CD4-positive, CD25-positive, alpha-beta regulatory T cell (primary cell): ENCODE measurements at regions not wholly inside any gene's neighbourhood (a gene's known extent, or its start where the extent isn't known, plus 50 kb on each side); places are given as distances from the start of the nearest gene placed in this dataset.

Source experiments
- ATAC-seq, 2 donors: fragments of 150-1000 bp; cut with Tn5 transposase; one replicate each; pipeline ENCODE4 v1.10.0; 2021; ENCODE audit warnings: low read depth in 2 of 2, moderate number of reproducible peaks in 2 of 2, moderate library complexity in 1 of 2
- DNase-seq, 3 donors: peaks; one replicate each; pipeline versions ENCODE4 v3.0.0 to v3.0.0-alpha.2; 2012 to 2022; ENCODE audit warnings: mixed read lengths in 1 of 3
- H3K27ac ChIP-seq: one replicate; pipeline ENCODE4 v1.7.0; 2013; ENCODE audit warnings: mild to moderate bottlenecking, low read length; ENCODE audit not compliant: insufficient read depth, poor library complexity, severe bottlenecking
- H3K27me3 ChIP-seq: one replicate; pipeline ENCODE4 v1.7.0; 2013; ENCODE audit warnings: low read length; ENCODE audit not compliant: control insufficient read depth, insufficient read depth
- H3K36me3 ChIP-seq: one replicate; pipeline ENCODE4 v1.7.0; 2013; ENCODE audit warnings: mild to moderate bottlenecking, low read length, moderate library complexity; ENCODE audit not compliant: control insufficient read depth, insufficient read depth
- H3K4me1 ChIP-seq: 2 replicates; pipeline ENCODE4 v1.7.0; 2013; ENCODE audit warnings: mild to moderate bottlenecking, low read length; ENCODE audit not compliant: insufficient read depth, control insufficient read depth, poor library complexity, severe bottlenecking
- H3K4me3 ChIP-seq: one replicate; pipeline ENCODE4 v1.7.0; 2013; ENCODE audit warnings: low read depth, mild to moderate bottlenecking, low read length, moderate library complexity
- H3K9me3 ChIP-seq, 2 experiments: 1 replicate in 1 of 2; 2 replicates in 1 of 2; pipeline ENCODE4 v1.7.0; 2013; ENCODE audit warnings: low read length in 2 of 2, mild to moderate bottlenecking in 1 of 2, moderate library complexity in 1 of 2; ENCODE audit not compliant: control insufficient read depth in 2 of 2
- H3K27ac Mint-ChIP-seq, 3 donors: one replicate each; pipeline ENCODE4 v1.8.0; 2020 to 2022; ENCODE audit warnings: mild to moderate bottlenecking in 3 of 3, mixed read lengths in 3 of 3, moderate library complexity in 2 of 3
- H3K27me3 Mint-ChIP-seq: one replicate; pipeline ENCODE4 v1.8.0; 2022; ENCODE audit warnings: mild to moderate bottlenecking, mixed read lengths
- H3K36me3 Mint-ChIP-seq: one replicate; pipeline ENCODE4 v1.8.0; 2020; ENCODE audit warnings: mixed read lengths
- H3K4me1 Mint-ChIP-seq, 4 donors: one replicate each; pipeline ENCODE4 v1.8.0; 2020 to 2022; ENCODE audit warnings: mixed read lengths in 4 of 4, mild to moderate bottlenecking in 1 of 4
- H3K4me3 Mint-ChIP-seq, 4 donors: one replicate each; pipeline ENCODE4 v1.8.0; 2020 to 2022; ENCODE audit warnings: mild to moderate bottlenecking in 4 of 4, mixed read lengths in 4 of 4, moderate library complexity in 3 of 4
- H3K9me3 Mint-ChIP-seq, 7 donors: one replicate each; pipeline ENCODE4 v1.8.0; 2020 to 2022; ENCODE audit warnings: mixed read lengths in 7 of 7, mild to moderate bottlenecking in 3 of 7, moderate library complexity in 2 of 7

DNA sequence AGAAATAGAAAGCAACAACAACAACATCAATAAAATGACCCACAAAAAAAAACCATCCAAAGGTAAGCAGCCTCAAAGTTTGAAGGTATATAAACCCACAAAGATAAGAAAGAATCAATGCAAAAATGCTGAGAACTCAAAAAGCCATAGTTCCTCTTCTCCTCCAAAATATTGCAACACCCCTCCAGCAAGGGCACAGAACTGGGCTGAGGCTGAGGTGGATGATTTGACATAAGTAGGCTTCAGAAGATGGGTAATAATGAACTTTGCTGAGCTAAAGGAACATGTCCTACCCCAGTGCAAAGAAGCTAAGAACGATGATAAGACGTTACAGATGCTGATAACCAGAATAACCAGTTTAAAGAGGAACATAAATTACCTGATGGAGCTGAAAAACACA lies 188.8 kb upstream of the BTBD3 start:
- Mint-ChIP-seq H3K36me3 (no peaks in the 10 kb centered on the region), H3K27me3 (no peaks in the 10 kb centered on the region), H3K4me3 (no peak overlapping the region), H3K27ac (no peak overlapping the region), H3K9me3 (peaks cover 5 to 32% (median 12%) of the 10 kb centered on the region in 7 donors), H3K4me1 (no peaks in the 10 kb centered on the region)
- no peak for DNase-seq
- no peak for ATAC-seq
- Histone ChIP-seq H3K9me3 (peaks cover 1 to 14% of the 10 kb centered on the region in 2 experiments), H3K36me3 (no peaks in the 10 kb centered on the region), H3K27ac (no peak overlapping the region), H3K4me1 (no peaks in the 10 kb centered on the region), H3K27me3 (no peaks in the 10 kb centered on the region), H3K4me3 (no peak overlapping the region)

DNA sequence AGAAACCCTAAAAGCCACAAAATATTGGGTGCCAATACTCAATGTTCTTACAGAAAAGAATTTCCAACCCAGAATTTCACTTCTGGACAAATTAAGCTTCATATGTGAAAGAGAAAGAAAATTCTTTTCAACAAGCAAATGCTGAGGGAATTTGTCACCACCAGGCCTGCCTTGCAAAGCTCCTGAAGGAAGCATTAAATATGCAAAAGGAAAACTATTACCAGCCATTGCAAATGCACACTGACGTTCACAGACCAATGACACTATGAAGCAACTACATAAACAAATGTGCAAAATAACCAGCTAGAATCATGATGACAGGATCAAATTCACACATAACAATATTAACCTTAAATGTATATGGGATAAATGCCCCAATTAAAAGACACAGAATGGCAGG lies 187.9 kb upstream of the BTBD3 start:
- Mint-ChIP-seq H3K4me1 (no peaks in the 10 kb centered on the region), H3K36me3 (no peaks in the 10 kb centered on the region), H3K27ac (no peak overlapping the region), H3K4me3 (no peak overlapping the region), H3K27me3 (no peaks in the 10 kb centered on the region), H3K9me3 (peaks cover 4 to 31% (median 12%) of the 10 kb centered on the region in 7 donors)
- no peak overlapping the region for H3K27ac ChIP-seq
- H3K4me1 ChIP-seq, result no peaks in the 10 kb centered on the region
- no peak for ATAC-seq
- peaks cover 1 to 13% of the 10 kb centered on the region in 2 experiments for H3K9me3 ChIP-seq
- H3K36me3 ChIP-seq, result no peaks in the 10 kb centered on the region
- DNase-seq, result no peak
- no peaks in the 10 kb centered on the region for H3K27me3 ChIP-seq
- no peak overlapping the region for H3K4me3 ChIP-seq

DNA sequence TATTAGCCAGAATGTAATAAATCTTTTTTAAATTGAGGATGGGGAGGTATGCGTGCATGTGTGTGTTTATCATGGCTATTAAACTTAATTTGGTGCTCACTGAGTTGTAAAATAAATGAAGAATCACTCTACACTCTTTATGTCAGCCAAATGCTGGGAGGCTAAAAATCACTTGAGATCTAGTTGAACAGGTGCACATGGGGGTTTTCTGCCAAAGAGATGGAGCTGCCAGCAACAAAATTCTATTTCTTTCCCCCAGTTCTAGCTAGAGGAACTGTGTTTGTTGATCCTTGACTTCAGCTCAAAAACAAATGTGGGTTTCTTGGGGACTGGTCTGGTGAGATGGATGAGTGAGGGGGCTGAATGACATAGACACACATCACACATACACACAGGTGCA lies 183.3 kb upstream of the BTBD3 start:
- H3K36me3 Mint-ChIP-seq, result no peaks in the 10 kb centered on the region
- peaks cover 0 to 32% (median 11%) of the 10 kb centered on the region in 7 donors for H3K9me3 Mint-ChIP-seq
- H3K4me3 ChIP-seq, result no peak overlapping the region
- H3K27me3 ChIP-seq, result no peaks in the 10 kb centered on the region
- H3K36me3 ChIP-seq, result no peaks in the 10 kb centered on the region
- no peaks in the 10 kb centered on the region for H3K4me1 ChIP-seq
- H3K27ac ChIP-seq, result no peak overlapping the region
- H3K27ac Mint-ChIP-seq, result no peak overlapping the region
- no peak for DNase-seq
- ATAC-seq, result no peak
- H3K4me3 Mint-ChIP-seq, result no peak overlapping the region
- no peaks in the 10 kb centered on the region for H3K9me3 ChIP-seq
- H3K4me1 Mint-ChIP-seq, result no peaks in the 10 kb centered on the region
- no peaks in the 10 kb centered on the region for H3K27me3 Mint-ChIP-seq

DNA sequence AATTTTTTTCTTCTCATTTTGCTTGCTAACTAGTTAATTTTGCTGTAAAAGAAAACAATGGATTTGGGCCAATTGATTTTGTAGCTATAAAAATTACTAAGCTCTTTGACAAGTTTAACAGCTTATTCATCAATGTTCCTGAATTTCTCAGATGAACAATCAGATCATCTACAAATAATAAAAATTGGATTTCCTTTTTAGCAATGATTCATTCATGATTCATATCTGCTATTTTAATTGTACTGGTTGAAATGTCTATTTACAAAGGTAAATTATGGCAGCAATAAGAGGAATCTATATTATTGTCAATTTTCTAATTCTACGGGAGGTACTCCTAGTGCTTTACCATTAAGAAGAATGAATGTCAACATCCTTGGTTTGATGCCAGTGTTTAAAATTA lies 178.8 kb upstream of the BTBD3 start:
- Mint-ChIP-seq H3K27ac (no peak overlapping the region), H3K4me3 (no peak overlapping the region), H3K9me3 (peaks cover 4 to 25% (median 7%) of the 10 kb centered on the region in 7 donors), H3K36me3 (no peaks in the 10 kb centered on the region), H3K4me1 (no peaks in the 10 kb centered on the region), H3K27me3 (no peaks in the 10 kb centered on the region)
- Histone ChIP-seq H3K4me3 (no peak overlapping the region), H3K36me3 (no peaks in the 10 kb centered on the region), H3K4me1 (no peaks in the 10 kb centered on the region), H3K27me3 (no peaks in the 10 kb centered on the region), H3K9me3 (peaks cover 0 to 3% of the 10 kb centered on the region in 2 experiments), H3K27ac (no peak overlapping the region)
- DNase-seq, result no peak
- no peak for ATAC-seq

DNA sequence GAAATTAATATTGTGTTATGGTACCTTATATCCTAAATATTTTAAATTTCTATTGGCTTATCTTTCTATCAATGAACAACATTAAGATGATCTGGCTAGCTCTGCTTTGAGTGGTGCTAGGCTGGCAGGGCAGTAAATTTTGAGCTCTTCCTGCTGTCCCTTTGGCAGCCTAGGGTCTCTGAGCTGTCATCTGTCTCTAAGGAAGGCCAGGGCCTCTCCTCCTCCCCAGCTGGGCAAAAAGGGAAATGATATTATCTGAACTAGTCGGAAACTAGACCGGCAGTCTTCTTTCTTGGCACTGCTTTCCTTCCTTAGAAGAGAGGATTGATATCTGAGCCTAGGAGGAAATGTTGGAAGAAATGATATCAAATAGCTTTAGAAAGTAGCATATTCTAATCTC lies 176.7 kb upstream of the BTBD3 start:
- H3K27me3 ChIP-seq, result no peaks in the 10 kb centered on the region
- DNase-seq, result no peak
- H3K9me3 Mint-ChIP-seq, result peaks cover 1 to 17% (median 5%) of the 10 kb centered on the region in 7 donors
- peaks cover 0 to 3% of the 10 kb centered on the region in 2 experiments for H3K9me3 ChIP-seq
- H3K27me3 Mint-ChIP-seq, result no peaks in the 10 kb centered on the region
- H3K4me1 ChIP-seq, result no peaks in the 10 kb centered on the region
- no peak overlapping the region for H3K4me3 ChIP-seq
- no peak overlapping the region for H3K27ac ChIP-seq
- H3K36me3 ChIP-seq, result no peaks in the 10 kb centered on the region
- no peak overlapping the region for H3K4me3 Mint-ChIP-seq
- no peaks in the 10 kb centered on the region for H3K36me3 Mint-ChIP-seq
- no peak for ATAC-seq
- H3K4me1 Mint-ChIP-seq, result no peaks in the 10 kb centered on the region
- no peak overlapping the region for H3K27ac Mint-ChIP-seq

DNA sequence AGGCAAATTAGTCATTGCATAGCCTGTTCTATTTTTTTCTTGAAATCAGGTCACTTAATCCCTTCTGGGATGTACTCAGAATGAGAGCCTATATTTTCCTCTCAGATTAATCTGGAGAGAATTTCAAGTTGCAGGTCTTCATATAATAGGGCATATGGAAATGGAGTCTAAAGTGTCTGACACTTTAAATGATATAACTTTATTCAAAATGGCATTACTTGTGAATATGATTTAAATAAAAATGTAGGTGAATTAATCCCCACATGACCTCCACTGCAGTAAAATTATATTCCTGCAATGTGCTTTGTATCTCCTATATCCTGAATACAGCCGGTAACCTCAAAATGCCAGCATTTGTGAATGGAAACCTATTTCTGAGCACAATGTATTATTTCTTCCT lies 172.5 kb upstream of the BTBD3 start:
- Mint-ChIP-seq H3K27ac (no peak overlapping the region), H3K4me3 (no peak overlapping the region)

DNA sequence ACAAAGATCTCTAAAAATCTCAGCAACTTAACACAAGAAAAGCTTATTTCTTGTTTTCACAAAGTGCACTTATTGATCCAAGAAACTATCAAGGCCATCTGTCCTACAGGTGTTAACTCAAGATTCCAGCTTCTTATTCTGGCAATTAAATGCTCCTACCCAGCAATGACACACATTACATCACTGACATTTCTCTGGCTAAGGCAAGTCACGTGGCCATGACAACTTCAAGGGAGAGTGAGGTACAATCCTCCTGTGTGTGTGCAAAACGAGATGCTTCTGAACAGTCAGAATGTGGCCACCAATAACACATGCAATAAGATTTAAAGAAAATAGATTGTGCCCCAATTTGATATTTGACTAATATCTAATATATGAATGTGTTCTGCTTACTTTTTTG lies 169.3 kb upstream of the BTBD3 start:
- no peak for ATAC-seq
- Mint-ChIP-seq H3K27ac (no peak overlapping the region), H3K4me1 (no peaks in the 10 kb centered on the region), H3K4me3 (no peak overlapping the region), H3K9me3 (peaks cover 0 to 15% (median 2%) of the 10 kb centered on the region in 7 donors), H3K27me3 (no peaks in the 10 kb centered on the region), H3K36me3 (no peaks in the 10 kb centered on the region)
- H3K4me3 ChIP-seq, result no peak overlapping the region
- H3K4me1 ChIP-seq, result no peaks in the 10 kb centered on the region
- H3K27me3 ChIP-seq, result no peaks in the 10 kb centered on the region
- no peak overlapping the region for H3K27ac ChIP-seq
- no peak for DNase-seq
- no peaks in the 10 kb centered on the region for H3K9me3 ChIP-seq
- H3K36me3 ChIP-seq, result no peaks in the 10 kb centered on the region

More for the DNA sequence above, 172.5 kb upstream of the BTBD3 start:
- Mint-ChIP-seq H3K9me3 (peaks cover 2 to 21% (median 3%) of the 10 kb centered on the region in 7 donors), H3K4me1 (no peaks in the 10 kb centered on the region), H3K36me3 (no peaks in the 10 kb centered on the region), H3K27me3 (no peaks in the 10 kb centered on the region)
- Histone ChIP-seq H3K4me3 (no peak overlapping the region), H3K4me1 (no peaks in the 10 kb centered on the region), H3K36me3 (no peaks in the 10 kb centered on the region), H3K9me3 (peaks cover 0 to 3% of the 10 kb centered on the region in 2 experiments), H3K27ac (no peak overlapping the region), H3K27me3 (no peaks in the 10 kb centered on the region)
- ATAC-seq (no peak), DNase-seq (no peak)

DNA sequence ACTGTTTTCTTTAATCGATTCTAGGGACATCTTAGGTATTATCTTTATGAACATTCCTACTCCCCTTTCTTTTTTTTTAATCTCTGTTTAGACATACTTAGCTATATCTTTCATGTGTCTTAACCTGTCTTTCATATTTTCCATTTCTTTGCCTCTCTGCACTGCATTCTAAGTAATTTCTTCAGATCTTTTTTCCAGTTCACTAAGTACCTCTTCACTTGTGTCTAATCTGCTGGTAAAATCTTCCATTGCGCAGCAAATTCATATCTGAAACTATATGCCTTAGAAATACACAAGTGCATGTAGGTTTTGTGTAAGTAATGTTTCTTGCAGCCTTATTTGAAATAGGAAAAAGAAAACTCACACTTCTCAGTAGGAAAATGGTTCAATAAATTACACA lies 165.4 kb upstream of the BTBD3 start:
- no peaks in the 10 kb centered on the region for H3K27me3 Mint-ChIP-seq
- no peaks in the 10 kb centered on the region for H3K4me1 ChIP-seq

More for the DNA sequence above, 165.4 kb upstream of the BTBD3 start:
- no peak overlapping the region for H3K4me3 ChIP-seq
- H3K27me3 ChIP-seq, result no peaks in the 10 kb centered on the region
- no peak overlapping the region for H3K27ac Mint-ChIP-seq
- H3K4me3 Mint-ChIP-seq, result no peak overlapping the region
- peaks cover 0 to 6% of the 10 kb centered on the region in 2 experiments for H3K9me3 ChIP-seq
- DNase-seq, result no peak
- H3K9me3 Mint-ChIP-seq, result peaks cover 0 to 13% (median 4%) of the 10 kb centered on the region in 7 donors
- H3K4me1 Mint-ChIP-seq, result no peaks in the 10 kb centered on the region
- no peak for ATAC-seq
- H3K36me3 Mint-ChIP-seq, result no peaks in the 10 kb centered on the region
- no peak overlapping the region for H3K27ac ChIP-seq
- no peaks in the 10 kb centered on the region for H3K36me3 ChIP-seq
